ENCODE measurements at regions not wholly inside any gene's neighbourhood (a gene's known extent, or its start where the extent isn't known, plus 50 kb on each side); places are given as distances from the start of the nearest gene placed in this dataset.

GRCh38 chr1:172959571-172959970 is 91.2 kb downstream of the TNFSF18 start:
- no peak for DNase-seq

- DNase-seq = no peak
These were observed 90.7 kb downstream of the TNFSF18 start for GRCh38 chr1:172960019-172960418.

DNA sequence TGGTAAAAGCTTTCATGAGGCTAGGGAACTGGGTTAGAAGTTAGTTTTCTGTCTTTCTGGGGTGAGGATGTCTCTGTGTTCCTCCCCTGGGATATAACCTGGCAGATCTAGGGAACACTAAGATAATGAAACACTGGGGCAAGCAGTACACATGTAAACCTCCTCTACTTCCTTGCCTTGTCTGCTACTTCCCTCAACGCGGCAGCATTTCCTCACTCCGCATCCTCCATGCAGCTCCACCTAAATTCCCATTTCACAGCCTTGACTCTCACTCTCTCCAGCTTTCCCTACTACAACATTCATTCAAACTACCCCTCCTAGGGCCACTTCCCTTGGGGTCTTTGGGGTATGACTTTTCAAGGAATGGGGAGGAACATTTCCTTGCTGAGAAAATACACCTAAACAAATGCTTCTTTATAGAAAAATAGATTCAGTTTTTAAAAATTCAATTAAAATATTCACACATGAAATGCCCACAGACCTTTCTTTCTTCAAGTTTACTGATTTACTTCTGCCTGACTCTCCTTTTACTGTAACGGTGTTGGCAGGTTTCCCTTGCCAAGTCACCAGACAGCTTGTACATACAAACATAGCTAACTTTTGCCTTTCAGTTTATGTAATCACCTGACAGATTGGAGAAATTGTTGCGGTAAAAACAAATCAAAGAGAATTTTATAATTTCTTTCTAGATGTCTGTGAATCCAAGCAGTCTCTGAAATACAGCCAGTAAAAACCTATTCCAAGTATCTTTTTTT is 90.1 kb downstream of the TNFSF18 start:
- no peak for DNase-seq

DNA sequence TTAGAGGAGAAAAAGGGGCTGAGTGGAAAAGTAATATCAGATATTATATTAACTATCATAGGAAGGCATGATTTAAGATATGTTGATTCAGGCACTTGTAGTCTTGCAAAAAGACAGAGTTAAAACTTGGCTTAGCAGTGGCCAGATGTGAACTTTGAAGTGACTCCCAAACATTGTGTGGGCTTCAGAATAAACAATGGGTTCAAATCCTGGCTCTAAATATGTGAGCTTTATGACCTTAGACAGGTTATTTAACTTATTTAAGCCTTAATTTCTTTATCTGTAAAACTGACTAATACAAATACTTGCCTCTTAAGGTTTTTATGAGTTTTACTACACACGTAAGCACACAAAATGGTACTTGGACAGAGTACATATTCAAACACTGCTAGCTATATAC is 85.9 kb downstream of the TNFSF18 start:
- DNase-seq = no peak

DNA sequence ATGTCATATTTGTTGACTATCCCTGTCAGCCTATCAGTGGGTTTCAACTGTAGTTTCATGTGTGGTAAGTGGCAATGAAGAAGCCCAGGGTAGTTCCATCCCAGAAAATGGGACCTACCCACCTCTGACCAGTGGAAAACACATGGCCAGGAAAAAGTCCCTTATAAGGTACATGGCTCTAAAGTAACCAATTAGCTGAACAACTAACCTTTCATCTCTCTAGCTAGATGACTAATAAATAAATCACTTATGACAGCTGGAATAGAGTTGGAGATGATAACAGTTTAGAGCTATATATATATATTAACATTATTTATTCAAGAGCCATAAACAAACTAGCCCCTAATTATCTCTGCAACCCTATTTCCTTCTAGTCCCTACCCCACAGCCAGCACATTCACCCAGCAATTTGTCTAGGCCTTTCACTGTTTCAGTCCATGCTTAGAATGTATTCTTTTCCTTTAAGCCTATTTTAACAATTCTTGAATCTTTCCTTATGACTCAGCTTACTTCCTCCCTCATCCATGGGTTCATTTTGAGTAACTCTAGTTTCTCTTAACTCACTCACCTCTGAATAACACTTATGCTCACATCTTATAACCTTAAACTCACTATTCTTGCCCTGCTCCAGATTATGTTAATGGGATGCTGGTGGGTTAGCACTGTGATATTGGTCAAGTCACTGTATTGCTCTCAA is 83.7 kb downstream of the TNFSF18 start:
- no peak for DNase-seq

DNA sequence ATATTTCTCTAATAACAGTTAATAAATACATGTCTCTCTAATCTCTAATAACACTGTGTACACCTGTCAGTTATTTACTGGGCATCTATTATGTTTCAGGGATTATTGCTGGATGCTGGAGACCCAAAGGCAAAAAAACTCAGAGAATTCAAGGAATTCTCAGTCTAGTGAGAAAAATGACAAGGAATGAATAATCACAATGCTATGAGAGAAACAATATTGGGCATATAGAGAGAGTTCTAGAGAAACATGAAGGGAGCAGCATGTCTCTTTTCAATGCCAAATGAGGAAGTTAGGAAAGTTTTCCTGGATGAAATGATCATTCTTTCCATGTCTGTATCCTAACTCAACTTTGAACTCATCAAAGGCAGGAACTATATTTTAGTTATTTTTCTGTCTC is 82.8 kb downstream of the TNFSF18 start:
- DNase-seq = no peak

GRCh38 chr1:172969611-172970010 is 81.1 kb downstream of the TNFSF18 start:
- DNase-seq = no peak

- DNase-seq = no peak
These were observed 80.6 kb downstream of the TNFSF18 start for GRCh38 chr1:172970186-172970585.

- no peak for DNase-seq
These were observed 79.5 kb downstream of the TNFSF18 start for GRCh38 chr1:172971241-172971640.

- no peak for DNase-seq
These were observed 78.5 kb downstream of the TNFSF18 start for GRCh38 chr1:172972258-172972657.

- no peak for DNase-seq
These were observed 77.3 kb downstream of the TNFSF18 start for GRCh38 chr1:172973424-172973823.

GRCh38 chr1:172976222-172977041 is 74.3 kb downstream of the TNFSF18 start:
- no peak for DNase-seq

GRCh38 chr1:172977296-172978017 is 73.3 kb downstream of the TNFSF18 start:
- DNase-seq = no peak

GRCh38 chr1:172978595-172978994 is 72.1 kb downstream of the TNFSF18 start:
- DNase-seq = no peak

GRCh38 chr1:172979828-172980227 is 70.9 kb downstream of the TNFSF18 start:
- DNase-seq = no peak

- DNase-seq = no peak
These were observed 70.3 kb downstream of the TNFSF18 start for GRCh38 chr1:172980456-172980855.

DNA sequence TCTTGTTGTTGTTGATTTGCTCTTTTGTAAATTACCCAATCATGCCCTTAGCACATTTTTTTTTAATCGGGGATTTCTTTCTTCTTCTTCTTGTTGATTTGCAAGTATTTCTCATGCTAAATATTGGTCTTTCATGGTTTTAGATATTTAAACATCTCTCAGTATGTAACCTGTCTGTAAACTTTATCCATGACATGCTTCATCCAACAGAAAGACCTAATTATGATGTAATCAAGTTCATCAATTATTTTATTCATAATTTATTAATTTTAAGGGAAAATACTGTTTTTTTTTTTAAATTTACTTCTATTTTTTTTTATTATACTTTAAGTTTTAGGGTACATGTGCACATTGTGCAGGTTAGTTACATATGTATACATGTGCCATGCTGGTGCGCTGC is 69.8 kb downstream of the TNFSF18 start:
- DNase-seq = no peak

Measured in activated CD8-positive, alpha-beta memory T cell treated with anti-CD3 and anti-CD28 coated beads, Interleukin-2, amount 50 U/mL, for 48 hours (primary cell).